HEK293 (cell line): ENCODE measurements at regions not wholly inside any gene's neighbourhood (a gene's known extent, or its start where the extent isn't known, plus 50 kb on each side); places are given as distances from the start of the nearest gene placed in this dataset.

Experiments
- CTCF ChIP-seq: fragments of 450-650 bp; formaldehyde crosslinking; IDR thresholded peaks from 2 replicates; pipeline ENCODE4 v1.5.1; 2016; ENCODE audit warnings: missing biosample characterization, missing genetic modification characterization
- TRIM28 ChIP-seq: IDR thresholded peaks from 2 replicates; pipeline ENCODE4 v1.6.1; 2011; ENCODE audit warnings: low read length, control low read depth, borderline replicate concordance
- ZNF558 ChIP-seq: fragments of 450-650 bp; formaldehyde crosslinking; IDR thresholded peaks from 2 replicates; pipeline ENCODE4 v1.5.1; 2016; ENCODE audit warnings: missing biosample characterization, missing genetic modification characterization

- TF ChIP-seq ZNF558 = no peak
- TF ChIP-seq CTCF (tag by site-specific recombination) = no peak
- TF ChIP-seq TRIM28 = no peak
Measured at GRCh38 chr7:120054376-120055100, 218.4 kb upstream of the KCND2 start.
